Uterus (tissue), 2 donors: ENCODE measurements at regions not wholly inside any gene's neighbourhood (a gene's known extent, or its start where the extent isn't known, plus 50 kb on each side); places are given as distances from the start of the nearest gene placed in this dataset.

Source experiments
- CTCF ChIP-seq, 4 experiments: fragments of 200-600 bp in 2 of 4; fragments of 450-650 bp in 2 of 4; sonication (generic) in 2 of 4; IDR thresholded peaks; one replicate each; pipeline ENCODE4 v1.5.1; 2016 to 2019; ENCODE audit warnings: antibody characterized with exemption in 4 of 4, mild to moderate bottlenecking in 2 of 4, moderate library complexity in 1 of 4
- POLR2A ChIP-seq, 2 donors: fragments of 450-650 bp; IDR thresholded peaks; one replicate each; pipeline ENCODE4 v1.6.1; 2016; ENCODE audit warnings: antibody characterized with exemption in 2 of 2, mild to moderate bottlenecking in 1 of 2, moderate library complexity in 1 of 2

- TF ChIP-seq CTCF (IDR thresholded peaks at IDR 0.05) (no peak), POLR2A (IDR thresholded peaks at IDR 0.05) (no peak)
Observed at GRCh38 chr2:239473211-239473805, 72.5 kb upstream of the HDAC4 start.
